Panc1 (cell line): ENCODE measurements at regions not wholly inside any gene's neighbourhood (a gene's known extent, or its start where the extent isn't known, plus 50 kb on each side); places are given as distances from the start of the nearest gene placed in this dataset.

ENCODE experiments used
- ATAC-seq: fragments of 200-7000 bp; cut with Tn5 transposase; 2 replicates; pipeline ENCODE4 v1.9.1; 2020; ENCODE audit warnings: mild to moderate bottlenecking, moderate library complexity
- BruUV-seq: library from RNA; stranded (reverse); fragments of 400-500 nt; replicated peaks from 2 replicates; lab custom pipeline; 2021; lab: Mats Ljungman, UMichigan
- CTCF ChIA-PET: fragments of 300-600 bp; sonication (Branson Sonifier 250); formaldehyde crosslinking; loops from one replicate; lab custom pipeline; 2022; ENCODE audit warnings: antibody characterized with exemption; lab: Charles Lee
- POLR2A ChIA-PET: fragments of 300-600 bp; sonication (Branson Sonifier 250); formaldehyde crosslinking; loops from one replicate; lab custom pipeline; 2022; ENCODE audit warnings: antibody characterized with exemption; lab: Charles Lee
- DNase-seq: peaks from one replicate; pipeline ENCODE4 v3.0.0-alpha.2; 2010; ENCODE audit warnings: low read depth, low spot score
- H3K27ac ChIP-seq: 2 replicates; pipeline ENCODE4 v1.5.1; 2011; ENCODE audit warnings: mild to moderate bottlenecking, low read length, inconsistent platforms
- H3K27me3 ChIP-seq: fragments of 200-500 bp; sonication (Bioruptor generic); 2 replicates; pipeline ENCODE4 v1.6.0; 2014; ENCODE audit warnings: low read length, inconsistent platforms; ENCODE audit not compliant: control insufficient read depth, insufficient read depth
- H3K36me3 ChIP-seq: fragments of 200-500 bp; sonication (Bioruptor generic); 2 replicates; pipeline ENCODE4 v1.5.1; 2014; ENCODE audit warnings: inconsistent platforms, mild to moderate bottlenecking, low read length, moderate library complexity; ENCODE audit not compliant: control insufficient read depth, insufficient read depth
- H3K4me1 ChIP-seq: 2 replicates; pipeline ENCODE4 v1.5.1; 2011; ENCODE audit warnings: inconsistent platforms, mild to moderate bottlenecking, low read length, moderate library complexity; ENCODE audit not compliant: control insufficient read depth, insufficient read depth
- H3K4me3 ChIP-seq, 2 experiments: 2 replicates each; pipeline ENCODE4 v1.5.1; 2011 to 2012; ENCODE audit warnings: low read depth in 2 of 2, low read length in 2 of 2, mild to moderate bottlenecking in 2 of 2, inconsistent platforms in 1 of 2, moderate library complexity in 1 of 2
- H3K9me3 ChIP-seq: fragments of 200-500 bp; sonication (Bioruptor generic); 2 replicates; pipeline ENCODE4 v1.5.1; 2014; ENCODE audit warnings: low read depth, mild to moderate bottlenecking, inconsistent platforms, low read length, moderate library complexity; ENCODE audit not compliant: control insufficient read depth, insufficient read depth
- CTCF ChIP-seq: fragments of 450-650 bp; IDR thresholded peaks from 2 replicates; pipeline ENCODE4 v1.5.1; 2017; ENCODE audit warnings: mild to moderate bottlenecking
- POLR2AphosphoS5 ChIP-seq: IDR thresholded peaks from 2 replicates; pipeline ENCODE4 v1.6.1; 2012; ENCODE audit warnings: mild to moderate bottlenecking, low read depth, low read length, moderate library complexity
- REST ChIP-seq, 2 experiments: IDR thresholded peaks; 2 replicates each; pipeline ENCODE4 v1.6.1; 2011 to 2012; ENCODE audit warnings: low read depth in 2 of 2, control low read depth in 1 of 2, low read length in 1 of 2, mild to moderate bottlenecking in 1 of 2, moderate library complexity in 1 of 2; ENCODE audit not compliant: insufficient read depth in 1 of 2
- SIN3A ChIP-seq: IDR thresholded peaks from 2 replicates; pipeline ENCODE4 v1.6.1; 2012; ENCODE audit warnings: low read depth, mild to moderate bottlenecking, low read length, moderate library complexity, borderline replicate concordance; ENCODE audit not compliant: insufficient read depth
- TCF7L2 ChIP-seq: IDR thresholded peaks from 2 replicates; pipeline ENCODE4 v1.6.1; 2011; ENCODE audit warnings: mild to moderate bottlenecking, low read depth, low read length, inconsistent platforms
- in situ Hi-C: cut with HindIII; loops from 2 replicates; pipeline ENCODE4 v1.10.0; 2016; ENCODE audit warnings: low sequenced_read_pairs, low pct_unique_long_range_greater_than_20kb
- intact Hi-C: fragments of 100-400 bp; cut with micrococcal nuclease; formaldehyde crosslinking; loops from one replicate; pipeline ENCODE4 v1.10.0; 2022; ENCODE audit not compliant: unreplicated experiment

- ChIA-PET POLR2A (no interaction called here), CTCF (interaction anchor here (0.6 kb wide), 2 partner anchors 734 to 1024 kb away, joined by 3 to 5 read pairs; no protein-coding TSS in a partner anchor)
- no peak overlapping the region for H3K4me3 ChIP-seq
- no peak overlapping the region for H3K27ac ChIP-seq
- TF ChIP-seq REST (IDR thresholded peaks at IDR 0.05; ENCODE audit: insufficient read depth in 1 of 2, low read depth in 2 of 2, low read length in 1 of 2) (no peak), TCF7L2 (no peak), CTCF (no peak), SIN3A (no peak), POLR2AphosphoS5 (no peak)
- H3K27me3 ChIP-seq: no peaks in the 10 kb centered on the region
- no peaks in the 10 kb centered on the region for H3K9me3 ChIP-seq
- DNase-seq: no peak
- intact Hi-C loops (no loop called here), in situ Hi-C loops (no loop called here)
- ATAC-seq: no peak
- BruUV-seq: no TSS peak
- H3K4me1 ChIP-seq: no peaks in the 10 kb centered on the region
- H3K36me3 ChIP-seq: no peaks in the 10 kb centered on the region
These were observed 459.9 kb upstream of the MCTP2 start for GRCh38 chr15:93771196-93772030.

GRCh38 chr15:93770788-93771187 is 460.6 kb upstream of the MCTP2 start:
- H3K27me3 ChIP-seq: no peaks in the 10 kb centered on the region
- CTCF ChIA-PET: interaction anchor here (0.6 kb wide), 2 partner anchors 734 to 1024 kb away, joined by 3 to 5 read pairs; no protein-coding TSS in a partner anchor
- no TSS peak for BruUV-seq
- DNase-seq (no peak), ATAC-seq (no peak)
- H3K4me3 ChIP-seq: no peak overlapping the region
- intact Hi-C loops: no loop called here
- no peaks in the 10 kb centered on the region for H3K4me1 ChIP-seq
- TF ChIP-seq POLR2AphosphoS5: no peak
- TF ChIP-seq CTCF: no peak
- no peak for TF ChIP-seq TCF7L2
- no peak for TF ChIP-seq SIN3A
- TF ChIP-seq REST (IDR thresholded peaks at IDR 0.05; ENCODE audit: insufficient read depth in 1 of 2, low read depth in 2 of 2, low read length in 1 of 2): no peak
- in situ Hi-C loops: no loop called here
- H3K27ac ChIP-seq: no peak overlapping the region
- no peaks in the 10 kb centered on the region for H3K9me3 ChIP-seq
- no peaks in the 10 kb centered on the region for H3K36me3 ChIP-seq
- POLR2A ChIA-PET: no interaction called here
